ENCODE measurements at regions not wholly inside any gene's neighbourhood (a gene's known extent, or its start where the extent isn't known, plus 50 kb on each side); places are given as distances from the start of the nearest gene placed in this dataset.
"Not testable (repeated sequence)": the region's sequence is repeated elsewhere in the genome, so short reads cannot be mapped to it uniquely, and the experiment has no call there.

GRCh38 chr14:41235466-41235865 lies 371.2 kb upstream of the LRFN5 start:
- Histone ChIP-seq H3K36me3 (ENCODE audit: control insufficient read depth in 5 of 5, insufficient read depth in 5 of 5, low read length in 5 of 5) (no peaks in the 10 kb centered on the region), H3K4me3 (ENCODE audit: low read depth in 1 of 5, low read length in 5 of 5) (no peak overlapping the region)

GRCh38 chr14:41230683-41231082 lies 376.0 kb upstream of the LRFN5 start:
- Histone ChIP-seq H3K27ac (ENCODE audit: low read depth, low read length) (no peak overlapping the region), H3K36me3 (ENCODE audit: control insufficient read depth in 5 of 5, insufficient read depth in 5 of 5, low read length in 5 of 5) (no peaks in the 10 kb centered on the region), H3K9me3 (ENCODE audit: control insufficient read depth in 5 of 5, low read length in 5 of 5) (no peaks in the 10 kb centered on the region), H3K27me3 (ENCODE audit: control insufficient read depth in 5 of 5, insufficient read depth in 4 of 5, low read length in 5 of 5) (no peaks in the 10 kb centered on the region), H3K4me3 (ENCODE audit: low read depth in 1 of 5, low read length in 5 of 5) (no peak overlapping the region), H3K4me1 (ENCODE audit: control insufficient read depth in 5 of 5, insufficient read depth in 5 of 5, low read length in 5 of 5) (no peaks in the 10 kb centered on the region), H3K9ac (ENCODE audit: low read length in 5 of 5) (no peak overlapping the region)

More at GRCh38 chr14:41235466-41235865, 371.2 kb upstream of the LRFN5 start:
- Histone ChIP-seq H3K4me1 (ENCODE audit: control insufficient read depth in 5 of 5, insufficient read depth in 5 of 5, low read length in 5 of 5) (no peaks in the 10 kb centered on the region), H3K9me3 (ENCODE audit: control insufficient read depth in 5 of 5, low read length in 5 of 5) (peaks cover 0 to 5% (median 0%) of the 10 kb centered on the region in 5 donors), H3K27ac (ENCODE audit: low read depth, low read length) (no peak overlapping the region), H3K27me3 (ENCODE audit: control insufficient read depth in 5 of 5, insufficient read depth in 4 of 5, low read length in 5 of 5) (no peaks in the 10 kb centered on the region), H3K9ac (ENCODE audit: low read length in 5 of 5) (no peak overlapping the region)

GRCh38 chr14:41229824-41230223 lies 376.9 kb upstream of the LRFN5 start:
- H3K4me1 ChIP-seq (ENCODE audit: control insufficient read depth in 5 of 5, insufficient read depth in 5 of 5, low read length in 5 of 5), result no peaks in the 10 kb centered on the region
- H3K9ac ChIP-seq (ENCODE audit: low read length in 5 of 5), result no peak overlapping the region
- no peaks in the 10 kb centered on the region for H3K9me3 ChIP-seq (ENCODE audit: control insufficient read depth in 5 of 5, low read length in 5 of 5)
- H3K4me3 ChIP-seq (ENCODE audit: low read depth in 1 of 5, low read length in 5 of 5), result no peak overlapping the region
- H3K27ac ChIP-seq (ENCODE audit: low read depth, low read length), result no peak overlapping the region
- H3K27me3 ChIP-seq (ENCODE audit: control insufficient read depth in 5 of 5, insufficient read depth in 4 of 5, low read length in 5 of 5), result no peaks in the 10 kb centered on the region
- no peaks in the 10 kb centered on the region for H3K36me3 ChIP-seq (ENCODE audit: control insufficient read depth in 5 of 5, insufficient read depth in 5 of 5, low read length in 5 of 5)

- Histone ChIP-seq H3K9ac (ENCODE audit: low read length in 5 of 5) (no peak overlapping the region), H3K4me3 (ENCODE audit: low read depth in 1 of 5, low read length in 5 of 5) (no peak overlapping the region), H3K4me1 (ENCODE audit: control insufficient read depth in 5 of 5, insufficient read depth in 5 of 5, low read length in 5 of 5) (no peaks in the 10 kb centered on the region), H3K27me3 (ENCODE audit: control insufficient read depth in 5 of 5, insufficient read depth in 4 of 5, low read length in 5 of 5) (no peaks in the 10 kb centered on the region), H3K36me3 (ENCODE audit: control insufficient read depth in 5 of 5, insufficient read depth in 5 of 5, low read length in 5 of 5) (no peaks in the 10 kb centered on the region), H3K9me3 (ENCODE audit: control insufficient read depth in 5 of 5, low read length in 5 of 5) (no peaks in the 10 kb centered on the region), H3K27ac (ENCODE audit: low read depth, low read length) (no peak overlapping the region)
Observed at GRCh38 chr14:41225433-41225832, 381.2 kb upstream of the LRFN5 start.

GRCh38 chr14:41222581-41222980 lies 384.1 kb upstream of the LRFN5 start:
- Histone ChIP-seq H3K4me1 (ENCODE audit: control insufficient read depth in 5 of 5, insufficient read depth in 5 of 5, low read length in 5 of 5) (no peaks in the 10 kb centered on the region), H3K27ac (ENCODE audit: low read depth, low read length) (no peak overlapping the region), H3K4me3 (ENCODE audit: low read depth in 1 of 5, low read length in 5 of 5) (no peak overlapping the region), H3K9me3 (ENCODE audit: control insufficient read depth in 5 of 5, low read length in 5 of 5) (no peaks in the 10 kb centered on the region), H3K9ac (ENCODE audit: low read length in 5 of 5) (no peak overlapping the region), H3K27me3 (ENCODE audit: control insufficient read depth in 5 of 5, insufficient read depth in 4 of 5, low read length in 5 of 5) (no peaks in the 10 kb centered on the region), H3K36me3 (ENCODE audit: control insufficient read depth in 5 of 5, insufficient read depth in 5 of 5, low read length in 5 of 5) (no peaks in the 10 kb centered on the region)

- not testable (repeated sequence) for H3K9me3 ChIP-seq (ENCODE audit: control insufficient read depth in 5 of 5, low read length in 5 of 5); H3K9ac ChIP-seq (ENCODE audit: low read length in 5 of 5); H3K4me1 ChIP-seq (ENCODE audit: control insufficient read depth in 5 of 5, insufficient read depth in 5 of 5, low read length in 5 of 5); H3K4me3 ChIP-seq (ENCODE audit: low read depth in 1 of 5, low read length in 5 of 5); H3K27me3 ChIP-seq (ENCODE audit: control insufficient read depth in 5 of 5, insufficient read depth in 4 of 5, low read length in 5 of 5); H3K27ac ChIP-seq (ENCODE audit: low read depth, low read length); H3K36me3 ChIP-seq (ENCODE audit: control insufficient read depth in 5 of 5, insufficient read depth in 5 of 5, low read length in 5 of 5)
Observed at GRCh38 chr14:41214978-41215377, 391.7 kb upstream of the LRFN5 start.

- H3K9me3 ChIP-seq (ENCODE audit: control insufficient read depth in 5 of 5, low read length in 5 of 5), result no peaks in the 10 kb centered on the region
- no peaks in the 10 kb centered on the region for H3K36me3 ChIP-seq (ENCODE audit: control insufficient read depth in 5 of 5, insufficient read depth in 5 of 5, low read length in 5 of 5)
- H3K27me3 ChIP-seq (ENCODE audit: control insufficient read depth in 5 of 5, insufficient read depth in 4 of 5, low read length in 5 of 5), result no peaks in the 10 kb centered on the region
- no peak overlapping the region for H3K4me3 ChIP-seq (ENCODE audit: low read depth in 1 of 5, low read length in 5 of 5)
- H3K4me1 ChIP-seq (ENCODE audit: control insufficient read depth in 5 of 5, insufficient read depth in 5 of 5, low read length in 5 of 5), result no peaks in the 10 kb centered on the region
- H3K27ac ChIP-seq (ENCODE audit: low read depth, low read length), result no peak overlapping the region
- no peak overlapping the region for H3K9ac ChIP-seq (ENCODE audit: low read length in 5 of 5)
Observed at GRCh38 chr14:41201696-41202095, 405.0 kb upstream of the LRFN5 start.

- Histone ChIP-seq H3K9ac (ENCODE audit: low read length in 5 of 5) (no peak overlapping the region), H3K27me3 (ENCODE audit: control insufficient read depth in 5 of 5, insufficient read depth in 4 of 5, low read length in 5 of 5) (no peaks in the 10 kb centered on the region), H3K36me3 (ENCODE audit: control insufficient read depth in 5 of 5, insufficient read depth in 5 of 5, low read length in 5 of 5) (no peaks in the 10 kb centered on the region), H3K9me3 (ENCODE audit: control insufficient read depth in 5 of 5, low read length in 5 of 5) (peaks cover 0 to 4% (median 0%) of the 10 kb centered on the region in 5 donors), H3K4me3 (ENCODE audit: low read depth in 1 of 5, low read length in 5 of 5) (no peak overlapping the region), H3K4me1 (ENCODE audit: control insufficient read depth in 5 of 5, insufficient read depth in 5 of 5, low read length in 5 of 5) (no peaks in the 10 kb centered on the region), H3K27ac (ENCODE audit: low read depth, low read length) (no peak overlapping the region)
Observed at GRCh38 chr14:41187868-41188267, 418.8 kb upstream of the LRFN5 start.

- H3K9ac ChIP-seq (ENCODE audit: low read length in 5 of 5), result no peak overlapping the region
- no peaks in the 10 kb centered on the region for H3K27me3 ChIP-seq (ENCODE audit: control insufficient read depth in 5 of 5, insufficient read depth in 4 of 5, low read length in 5 of 5)
- peaks cover 0 to 3% (median 0%) of the 10 kb centered on the region in 5 donors for H3K9me3 ChIP-seq (ENCODE audit: control insufficient read depth in 5 of 5, low read length in 5 of 5)
- no peak overlapping the region for H3K27ac ChIP-seq (ENCODE audit: low read depth, low read length)
- H3K4me3 ChIP-seq (ENCODE audit: low read depth in 1 of 5, low read length in 5 of 5), result no peak overlapping the region
- no peaks in the 10 kb centered on the region for H3K36me3 ChIP-seq (ENCODE audit: control insufficient read depth in 5 of 5, insufficient read depth in 5 of 5, low read length in 5 of 5)
- no peaks in the 10 kb centered on the region for H3K4me1 ChIP-seq (ENCODE audit: control insufficient read depth in 5 of 5, insufficient read depth in 5 of 5, low read length in 5 of 5)
Observed at GRCh38 chr14:41171045-41171444, 435.6 kb upstream of the LRFN5 start.

GRCh38 chr14:41167040-41167439 lies 439.6 kb upstream of the LRFN5 start:
- Histone ChIP-seq H3K27me3 (ENCODE audit: control insufficient read depth in 5 of 5, insufficient read depth in 4 of 5, low read length in 5 of 5) (no peaks in the 10 kb centered on the region), H3K4me1 (ENCODE audit: control insufficient read depth in 5 of 5, insufficient read depth in 5 of 5, low read length in 5 of 5) (no peaks in the 10 kb centered on the region), H3K9me3 (ENCODE audit: control insufficient read depth in 5 of 5, low read length in 5 of 5) (peaks cover 0 to 3% (median 0%) of the 10 kb centered on the region in 5 donors), H3K36me3 (ENCODE audit: control insufficient read depth in 5 of 5, insufficient read depth in 5 of 5, low read length in 5 of 5) (no peaks in the 10 kb centered on the region), H3K27ac (ENCODE audit: low read depth, low read length) (no peak overlapping the region), H3K4me3 (ENCODE audit: low read depth in 1 of 5, low read length in 5 of 5) (no peak overlapping the region), H3K9ac (ENCODE audit: low read length in 5 of 5) (no peak overlapping the region)
